ENCODE measurements at regions not wholly inside any gene's neighbourhood (a gene's known extent, or its start where the extent isn't known, plus 50 kb on each side); places are given as distances from the start of the nearest gene placed in this dataset.

DNA sequence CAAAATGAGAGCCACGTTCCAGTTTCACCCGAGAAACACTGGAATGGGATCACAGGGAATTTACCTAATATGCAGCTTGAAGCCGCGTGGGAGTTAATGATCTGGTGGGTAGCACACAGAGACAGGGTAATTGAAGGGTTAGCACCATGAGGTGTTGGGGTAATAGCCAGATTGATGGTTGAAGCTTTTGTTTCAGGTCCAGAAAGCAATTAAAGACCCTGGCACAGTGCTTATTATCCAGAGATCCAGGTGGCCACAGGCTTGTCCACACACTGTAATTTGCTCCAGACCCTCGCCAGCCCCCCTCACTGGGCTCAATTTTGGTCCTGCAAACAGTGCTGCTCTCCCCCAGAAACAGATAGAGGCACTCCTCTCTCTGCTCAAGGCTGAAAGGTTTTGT is 282.5 kb upstream of the ISX start:
- H3K4me3 ChIP-seq (ENCODE audit: low read length), result no peak overlapping the region
- no peak for DNase-seq (ENCODE audit: low read depth)

DNA sequence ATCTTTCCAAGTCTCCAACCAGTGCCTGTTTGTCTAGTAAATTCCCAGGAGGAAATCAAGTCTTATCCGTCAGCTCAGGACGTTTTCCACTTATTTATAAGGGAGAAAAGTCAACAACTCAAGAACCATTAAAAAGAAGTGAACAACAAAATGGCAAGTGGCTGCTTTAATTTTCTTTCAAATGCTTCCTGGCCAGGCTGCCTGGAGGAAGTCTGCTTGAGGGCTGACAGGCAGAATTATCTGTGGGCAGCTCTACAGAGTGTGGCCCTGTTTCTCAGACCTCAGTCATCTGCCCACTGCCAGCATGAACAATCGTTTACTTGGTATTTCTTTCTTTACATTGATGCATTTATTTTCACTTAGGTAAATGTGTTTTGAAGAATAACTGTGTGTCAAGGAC is 281.9 kb upstream of the ISX start:
- H3K4me3 ChIP-seq (ENCODE audit: low read length), result no peak overlapping the region
- TF ChIP-seq CTCF (conservative IDR thresholded peaks at IDR 0.05; ENCODE audit: low read depth, low read length), result no peak
- DNase-seq (ENCODE audit: low read depth), result no peak

More for the DNA sequence above, 282.5 kb upstream of the ISX start:
- TF ChIP-seq CTCF (conservative IDR thresholded peaks at IDR 0.05; ENCODE audit: low read depth, low read length), result no peak

DNA sequence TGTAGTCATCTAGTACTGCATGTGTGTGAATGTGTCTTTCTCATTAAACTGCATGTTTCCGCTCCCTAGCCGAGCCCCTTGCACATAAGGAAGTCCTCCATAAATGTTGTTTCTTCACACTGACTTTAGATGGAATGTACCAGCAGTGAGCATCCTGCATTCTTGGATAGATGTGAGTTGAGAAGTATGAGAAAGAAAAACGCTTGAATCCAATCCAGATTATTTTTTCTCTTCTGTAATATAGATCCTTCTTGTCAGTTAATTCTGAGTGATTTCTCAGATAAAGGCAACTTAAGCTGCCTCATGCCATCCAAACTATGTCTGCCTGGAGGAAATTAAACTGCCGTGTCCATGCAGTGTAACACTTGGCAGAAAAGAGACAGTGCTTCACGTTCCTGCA is 268.1 kb upstream of the ISX start:
- no peak for DNase-seq (ENCODE audit: low read depth)
- no peak for TF ChIP-seq CTCF (conservative IDR thresholded peaks at IDR 0.05; ENCODE audit: low read depth, low read length)
- H3K4me3 ChIP-seq (ENCODE audit: low read length), result no peak overlapping the region

DNA sequence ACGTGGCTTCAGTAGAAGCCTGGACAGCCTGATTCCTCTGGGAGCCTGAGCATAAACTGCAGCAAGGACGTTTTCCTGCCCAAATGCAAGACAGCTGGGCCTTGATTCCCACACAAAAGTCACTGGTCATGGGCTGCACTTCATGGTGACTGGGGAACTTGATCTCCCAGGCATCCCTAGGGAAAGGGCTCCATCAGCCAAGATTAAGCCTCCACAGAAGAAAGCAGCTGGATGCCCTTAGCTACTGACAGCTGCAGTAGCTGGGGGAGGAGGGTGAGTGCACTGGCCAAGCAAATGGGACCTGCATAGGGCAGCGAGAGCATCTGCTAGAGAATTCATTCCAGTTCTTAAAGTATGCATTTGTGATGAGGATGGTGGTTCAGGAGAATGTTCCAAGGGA is 267.4 kb upstream of the ISX start:
- TF ChIP-seq CTCF (conservative IDR thresholded peaks at IDR 0.05; ENCODE audit: low read depth, low read length), result no peak
- DNase-seq (ENCODE audit: low read depth), result no peak
- no peak overlapping the region for H3K4me3 ChIP-seq (ENCODE audit: low read length)

- DNase-seq (ENCODE audit: low read depth), result no peak
- H3K4me3 ChIP-seq (ENCODE audit: low read length), result no peak overlapping the region
- TF ChIP-seq CTCF (conservative IDR thresholded peaks at IDR 0.05; ENCODE audit: low read depth, low read length), result no peak
Observed at GRCh38 chr22:34800260-34800980, 265.5 kb upstream of the ISX start.

DNA sequence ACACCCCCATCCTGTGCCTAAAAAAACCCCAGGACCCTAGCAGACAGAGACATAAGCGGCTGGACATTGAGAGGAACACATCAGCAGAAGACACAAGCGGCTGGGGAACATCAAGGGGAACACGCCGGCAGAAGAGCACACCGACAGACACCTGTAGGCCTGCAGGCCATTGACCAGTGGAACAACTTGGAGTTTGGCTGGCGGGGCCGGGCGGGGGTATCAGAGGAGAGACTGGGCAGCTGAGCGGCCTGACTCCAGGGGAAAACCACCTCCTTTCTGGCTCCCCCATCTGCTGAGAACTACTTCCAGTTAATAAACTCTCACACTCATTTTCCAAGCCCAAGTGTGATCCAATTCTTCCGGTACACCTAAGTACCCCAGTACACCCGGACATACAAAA is 264.7 kb upstream of the ISX start:
- no peak for TF ChIP-seq CTCF (conservative IDR thresholded peaks at IDR 0.05; ENCODE audit: low read depth, low read length)
- H3K4me3 ChIP-seq (ENCODE audit: low read length), result no peak overlapping the region
- no peak for DNase-seq (ENCODE audit: low read depth)

GRCh38 chr22:34804091-34804490 is 261.9 kb upstream of the ISX start:
- DNase-seq (ENCODE audit: low read depth), result no peak
- TF ChIP-seq CTCF (conservative IDR thresholded peaks at IDR 0.05; ENCODE audit: low read depth, low read length), result no peak
- no peak overlapping the region for H3K4me3 ChIP-seq (ENCODE audit: low read length)

All from retinal pigment epithelial cell (primary cell).